HEK293 (cell line): ENCODE measurements at regions not wholly inside any gene's neighbourhood (a gene's known extent, or its start where the extent isn't known, plus 50 kb on each side); places are given as distances from the start of the nearest gene placed in this dataset.

Experiments
- CTCF ChIA-PET: fragments of 350-600 bp; formaldehyde crosslinking; extraction: SDS; loops from one replicate; lab custom pipeline; 2021; ENCODE audit warnings: antibody characterized with exemption; lab: Yijun Ruan, JAX
- POLR2A ChIA-PET: fragments of 300-600 bp; formaldehyde crosslinking; extraction: SDS; loops from one replicate; lab custom pipeline; 2020; ENCODE audit warnings: antibody characterized with exemption, inconsistent platforms; lab: Yijun Ruan, JAX
- H3K27ac ChIP-seq: fragments of 200-500 bp; sonication (Bioruptor generic); 2 replicates; pipeline ENCODE4 v1.5.1; 2014; ENCODE audit warnings: low read depth, low read length, control low read depth, inconsistent platforms; ENCODE audit errors: extremely low read depth
- H3K36me3 ChIP-seq, 2 experiments: fragments of 200-500 bp in 1 of 2; sonication (Bioruptor generic) in 1 of 2; 1 replicate in 1 of 2; 2 replicates in 1 of 2; pipeline ENCODE4 v1.5.1; 2014 to 2017; ENCODE audit warnings: inconsistent platforms in 2 of 2, low read length in 2 of 2; ENCODE audit not compliant: control insufficient read depth in 2 of 2, insufficient read depth in 1 of 2
- H3K4me1 ChIP-seq: fragments of 200-500 bp; sonication (Bioruptor generic); 2 replicates; pipeline ENCODE4 v1.5.1; 2014; ENCODE audit warnings: mild to moderate bottlenecking, low read length, inconsistent platforms; ENCODE audit not compliant: control insufficient read depth, insufficient read depth
- H3K4me3 ChIP-seq: 2 replicates; pipeline ENCODE4 v1.5.1; 2011; ENCODE audit warnings: low read depth, mild to moderate bottlenecking, control low read depth, low read length, moderate library complexity
- H3K9me3 ChIP-seq: fragments of 200-500 bp; sonication (Bioruptor generic); 2 replicates; pipeline ENCODE4 v1.5.1; 2014; ENCODE audit warnings: low read depth, low read length, inconsistent platforms; ENCODE audit not compliant: control insufficient read depth, insufficient read depth
- EGR2 ChIP-seq: fragments of 450-650 bp; formaldehyde crosslinking; IDR thresholded peaks from 2 replicates; pipeline ENCODE4 v1.5.1; 2016; ENCODE audit warnings: low read depth, missing biosample characterization, missing genetic modification characterization
- HOXC10 ChIP-seq: sonication (generic); formaldehyde crosslinking; IDR thresholded peaks from 2 replicates; pipeline ENCODE4 v1.8.1; 2023; ENCODE audit warnings: mild to moderate bottlenecking, missing genetic modification reagents
- KLF1 ChIP-seq: fragments of 450-650 bp; formaldehyde crosslinking; IDR thresholded peaks from 2 replicates; pipeline ENCODE4 v1.5.1; 2016; ENCODE audit warnings: missing biosample characterization, missing genetic modification characterization
- KLF9 ChIP-seq: fragments of 450-650 bp; formaldehyde crosslinking; IDR thresholded peaks from 2 replicates; pipeline ENCODE4 v1.5.1; 2016; ENCODE audit warnings: missing biosample characterization, missing genetic modification characterization, low read depth
- REPIN1 ChIP-seq: fragments of 450-650 bp; formaldehyde crosslinking; IDR thresholded peaks from 2 replicates; pipeline ENCODE4 v1.5.1; 2017; ENCODE audit warnings: missing biosample characterization, missing genetic modification characterization, low read depth
- ZBTB7A ChIP-seq: fragments of 450-650 bp; formaldehyde crosslinking; IDR thresholded peaks from 2 replicates; pipeline ENCODE4 v1.5.1; 2016; ENCODE audit warnings: low read depth, missing biosample characterization, missing genetic modification characterization
- ZEB2 ChIP-seq: fragments of 450-650 bp; formaldehyde crosslinking; IDR thresholded peaks from 2 replicates; pipeline ENCODE4 v1.5.1; 2016; ENCODE audit warnings: missing biosample characterization, missing genetic modification characterization
- ZFHX2 ChIP-seq: fragments of 450-650 bp; formaldehyde crosslinking; conservative IDR thresholded peaks from 2 replicates; pipeline ENCODE4 v1.5.1; 2016; ENCODE audit warnings: missing biosample characterization, missing genetic modification characterization
- ZIC2 ChIP-seq: fragments of 450-650 bp; formaldehyde crosslinking; IDR thresholded peaks from 2 replicates; pipeline ENCODE4 v1.5.1; 2016; ENCODE audit warnings: missing biosample characterization, missing genetic modification characterization
- ZNF112 ChIP-seq: fragments of 450-650 bp; formaldehyde crosslinking; IDR thresholded peaks from 2 replicates; pipeline ENCODE4 v1.5.0; 2017; ENCODE audit warnings: missing biosample characterization, missing genetic modification characterization
- ZNF155 ChIP-seq: fragments of 450-650 bp; formaldehyde crosslinking; IDR thresholded peaks from 2 replicates; pipeline ENCODE4 v1.5.1; 2016; ENCODE audit warnings: missing biosample characterization, missing genetic modification characterization
- ZNF221 ChIP-seq: fragments of 450-650 bp; formaldehyde crosslinking; IDR thresholded peaks from 2 replicates; pipeline ENCODE4 v1.5.1; 2017; ENCODE audit warnings: missing biosample characterization, missing genetic modification characterization, borderline replicate concordance
- ZNF266 ChIP-seq: fragments of 450-650 bp; formaldehyde crosslinking; IDR thresholded peaks from 2 replicates; pipeline ENCODE4 v1.5.1; 2016; ENCODE audit warnings: missing biosample characterization, missing genetic modification characterization, low read depth
- ZNF302 ChIP-seq: fragments of 450-650 bp; formaldehyde crosslinking; IDR thresholded peaks from 2 replicates; pipeline ENCODE4 v1.5.1; 2016; ENCODE audit warnings: missing biosample characterization, missing genetic modification characterization, low read depth
- ZNF335 ChIP-seq: fragments of 450-650 bp; formaldehyde crosslinking; conservative IDR thresholded peaks from 2 replicates; pipeline ENCODE4 v1.5.1; 2016; ENCODE audit warnings: missing biosample characterization, missing genetic modification characterization
- ZNF354C ChIP-seq: fragments of 450-650 bp; formaldehyde crosslinking; IDR thresholded peaks from 2 replicates; pipeline ENCODE4 v1.5.1; 2016; ENCODE audit warnings: missing biosample characterization, missing genetic modification characterization, low read depth, borderline replicate concordance
- ZNF426 ChIP-seq: fragments of 450-650 bp; formaldehyde crosslinking; IDR thresholded peaks from 2 replicates; pipeline ENCODE4 v1.5.1; 2017; ENCODE audit warnings: missing biosample characterization, missing genetic modification characterization, mild to moderate bottlenecking, inconsistent platforms, moderate library complexity
- ZNF514 ChIP-seq: fragments of 450-650 bp; formaldehyde crosslinking; IDR thresholded peaks from 2 replicates; pipeline ENCODE4 v1.5.1; 2016; ENCODE audit warnings: missing biosample characterization, missing genetic modification characterization
- ZNF529 ChIP-seq: fragments of 450-650 bp; formaldehyde crosslinking; IDR thresholded peaks from 2 replicates; pipeline ENCODE4 v1.5.1; 2017; ENCODE audit warnings: missing genetic modification characterization, missing biosample characterization; ENCODE audit not compliant: insufficient replicate concordance
- ZNF670 ChIP-seq: fragments of 450-650 bp; formaldehyde crosslinking; IDR thresholded peaks from 2 replicates; pipeline ENCODE4 v1.5.1; 2016; ENCODE audit warnings: missing biosample characterization, missing genetic modification characterization, low read depth
- ZNF843 ChIP-seq: fragments of 450-650 bp; formaldehyde crosslinking; IDR thresholded peaks from 2 replicates; pipeline ENCODE4 v1.5.1; 2016; ENCODE audit warnings: missing biosample characterization, missing genetic modification characterization
- ZSCAN16 ChIP-seq: fragments of 450-650 bp; formaldehyde crosslinking; IDR thresholded peaks from 2 replicates; pipeline ENCODE4 v1.5.1; 2016; ENCODE audit warnings: missing biosample characterization, missing genetic modification characterization
- ZSCAN23 ChIP-seq: fragments of 450-650 bp; formaldehyde crosslinking; IDR thresholded peaks from 2 replicates; pipeline ENCODE4 v1.5.1; 2016; ENCODE audit warnings: missing biosample characterization, missing genetic modification characterization
- TF ChIP-seq, protein P1 (sequence below): fragments of 450-650 bp; formaldehyde crosslinking; IDR thresholded peaks from 2 replicates; pipeline ENCODE4 v1.5.1; 2016; ENCODE audit warnings: missing biosample characterization, missing genetic modification characterization
- TF ChIP-seq, protein P2 (sequence below): fragments of 450-650 bp; formaldehyde crosslinking; IDR thresholded peaks from 2 replicates; pipeline ENCODE4 v1.5.1; 2016; ENCODE audit warnings: missing biosample characterization, missing genetic modification characterization, borderline replicate concordance
- TF ChIP-seq, protein P3 (sequence below): fragments of 450-650 bp; formaldehyde crosslinking; IDR thresholded peaks from 2 replicates; pipeline ENCODE4 v1.5.1; 2016; ENCODE audit warnings: missing biosample characterization, missing genetic modification characterization
- TF ChIP-seq, protein P4 (sequence below): fragments of 450-650 bp; formaldehyde crosslinking; IDR thresholded peaks from 2 replicates; pipeline ENCODE4 v1.5.1; 2016; ENCODE audit warnings: missing biosample characterization, missing genetic modification characterization

DNA sequence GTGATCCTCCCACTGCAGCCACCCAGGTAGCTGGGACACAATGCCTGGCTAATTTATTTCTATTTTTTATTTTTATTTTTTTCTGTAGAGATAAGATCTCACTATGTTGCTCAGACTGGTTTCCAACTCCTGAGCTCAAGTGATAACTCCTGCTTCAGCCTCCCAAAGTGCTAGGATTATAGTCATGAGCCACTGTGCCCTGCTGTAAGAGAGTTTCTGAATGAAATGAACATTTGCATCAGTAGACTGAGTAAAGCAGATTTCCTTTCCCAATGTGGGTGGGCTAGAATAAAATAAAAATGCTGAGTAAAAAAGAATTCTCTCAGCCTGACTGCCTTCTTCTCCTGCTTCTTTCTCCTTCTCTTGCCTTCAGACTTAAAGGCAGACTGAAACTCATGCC is 555.4 kb upstream of the PITX2 start (continued):
- TF ChIP-seq ZIC2 (tag by site-specific recombination): no peak
- no peak for TF ChIP-seq ZNF155

DNA sequence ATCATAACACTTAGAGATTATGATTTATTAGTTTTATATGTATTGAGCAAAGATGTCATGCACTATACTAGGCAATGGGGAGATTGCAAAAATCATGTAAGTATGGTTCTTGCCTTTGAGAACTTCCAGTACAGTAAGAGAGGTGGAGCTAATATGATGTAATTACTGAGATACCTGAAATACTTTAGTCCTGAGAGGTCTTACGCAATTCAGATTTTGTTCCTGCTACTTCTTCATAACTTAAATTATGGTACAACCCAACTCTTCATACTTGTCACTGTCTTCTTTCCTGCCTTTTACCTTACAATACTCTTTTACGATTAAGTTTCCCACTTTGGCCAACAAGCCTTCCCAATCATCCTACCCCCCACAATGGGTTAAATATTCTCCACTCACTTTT is 564.2 kb upstream of the PITX2 start:
- ChIA-PET POLR2A (no interaction called here), CTCF (no interaction called here)
- no peaks in the 10 kb centered on the region for H3K9me3 ChIP-seq
- H3K27ac ChIP-seq: no peak overlapping the region
- H3K36me3 ChIP-seq: no peaks in the 10 kb centered on the region
- no peak overlapping the region for H3K4me3 ChIP-seq
- no peaks in the 10 kb centered on the region for H3K4me1 ChIP-seq
- TF ChIP-seq ZNF426 (tag by site-specific recombination) (no peak), ZNF221 (tag by site-specific recombination) (no peak), ZNF514 (tag by site-specific recombination) (no peak), KLF1 (tag by site-specific recombination) (no peak), ZNF843 (no peak), HOXC10 (no peak), ZSCAN23 (tag by site-specific recombination) (no peak), ZNF302 (tag by site-specific recombination) (no peak), KLF9 (no peak)
- TF ChIP-seq, protein P1, sequence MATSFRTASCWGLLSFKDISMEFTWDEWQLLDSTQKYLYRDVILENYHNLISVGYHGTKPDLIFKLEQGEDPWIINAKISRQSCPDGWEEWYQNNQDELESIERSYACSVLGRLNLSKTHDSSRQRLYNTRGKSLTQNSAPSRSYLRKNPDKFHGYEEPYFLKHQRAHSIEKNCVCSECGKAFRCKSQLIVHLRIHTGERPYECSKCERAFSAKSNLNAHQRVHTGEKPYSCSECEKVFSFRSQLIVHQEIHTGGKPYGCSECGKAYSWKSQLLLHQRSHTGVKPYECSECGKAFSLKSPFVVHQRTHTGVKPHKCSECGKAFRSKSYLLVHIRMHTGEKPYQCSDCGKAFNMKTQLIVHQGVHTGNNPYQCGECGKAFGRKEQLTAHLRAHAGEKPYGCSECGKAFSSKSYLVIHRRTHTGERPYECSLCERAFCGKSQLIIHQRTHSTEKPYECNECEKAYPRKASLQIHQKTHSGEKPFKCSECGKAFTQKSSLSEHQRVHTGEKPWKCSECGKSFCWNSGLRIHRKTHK (tag by site-specific recombination): no peak
- TF ChIP-seq, protein P2, sequence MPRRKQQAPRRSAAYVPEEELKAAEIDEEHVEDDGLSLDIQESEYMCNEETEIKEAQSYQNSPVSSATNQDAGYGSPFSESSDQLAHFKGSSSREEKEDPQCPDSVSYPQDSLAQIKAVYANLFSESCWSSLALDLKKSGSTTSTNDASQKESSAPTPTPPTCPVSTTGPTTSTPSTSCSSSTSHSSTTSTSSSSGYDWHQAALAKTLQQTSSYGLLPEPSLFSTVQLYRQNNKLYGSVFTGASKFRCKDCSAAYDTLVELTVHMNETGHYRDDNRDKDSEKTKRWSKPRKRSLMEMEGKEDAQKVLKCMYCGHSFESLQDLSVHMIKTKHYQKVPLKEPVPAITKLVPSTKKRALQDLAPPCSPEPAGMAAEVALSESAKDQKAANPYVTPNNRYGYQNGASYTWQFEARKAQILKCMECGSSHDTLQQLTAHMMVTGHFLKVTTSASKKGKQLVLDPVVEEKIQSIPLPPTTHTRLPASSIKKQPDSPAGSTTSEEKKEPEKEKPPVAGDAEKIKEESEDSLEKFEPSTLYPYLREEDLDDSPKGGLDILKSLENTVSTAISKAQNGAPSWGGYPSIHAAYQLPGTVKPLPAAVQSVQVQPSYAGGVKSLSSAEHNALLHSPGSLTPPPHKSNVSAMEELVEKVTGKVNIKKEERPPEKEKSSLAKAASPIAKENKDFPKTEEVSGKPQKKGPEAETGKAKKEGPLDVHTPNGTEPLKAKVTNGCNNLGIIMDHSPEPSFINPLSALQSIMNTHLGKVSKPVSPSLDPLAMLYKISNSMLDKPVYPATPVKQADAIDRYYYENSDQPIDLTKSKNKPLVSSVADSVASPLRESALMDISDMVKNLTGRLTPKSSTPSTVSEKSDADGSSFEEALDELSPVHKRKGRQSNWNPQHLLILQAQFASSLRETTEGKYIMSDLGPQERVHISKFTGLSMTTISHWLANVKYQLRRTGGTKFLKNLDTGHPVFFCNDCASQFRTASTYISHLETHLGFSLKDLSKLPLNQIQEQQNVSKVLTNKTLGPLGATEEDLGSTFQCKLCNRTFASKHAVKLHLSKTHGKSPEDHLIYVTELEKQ (tag by site-specific recombination): no peak

DNA sequence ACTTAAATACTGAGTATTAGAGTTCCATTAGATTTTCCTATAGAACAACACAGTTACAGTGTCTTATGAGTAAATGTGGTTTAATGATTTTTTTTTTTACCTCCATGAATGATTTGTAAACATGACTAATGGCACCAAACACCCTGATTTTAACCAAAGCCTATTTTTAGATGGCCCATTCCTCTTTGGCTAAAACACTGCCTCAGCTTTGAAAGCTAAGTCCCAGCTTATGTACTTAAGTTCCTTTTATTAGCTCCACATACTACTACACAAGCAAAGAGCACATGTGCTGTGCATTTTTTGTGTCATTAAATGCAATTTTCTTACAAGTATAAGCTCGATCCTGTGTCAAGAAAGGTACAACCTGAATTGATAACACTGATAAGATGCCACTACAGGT is 575.6 kb upstream of the PITX2 start:
- H3K4me1 ChIP-seq: no peaks in the 10 kb centered on the region
- H3K36me3 ChIP-seq: no peaks in the 10 kb centered on the region
- ChIA-PET POLR2A (no interaction called here), CTCF (interaction anchor here (0.7 kb wide), 1 partner anchor 608 kb away, joined by 3 read pairs; no protein-coding TSS in a partner anchor)
- H3K27ac ChIP-seq: no peak overlapping the region
- H3K4me3 ChIP-seq: no peak overlapping the region
- H3K9me3 ChIP-seq: no peaks in the 10 kb centered on the region
- TF ChIP-seq REPIN1 (tag by site-specific recombination): no peak
- no peak for TF ChIP-seq ZFHX2 (tag by site-specific recombination)
- no peak for TF ChIP-seq ZNF266 (tag by site-specific recombination)
- TF ChIP-seq ZSCAN16 (tag by site-specific recombination): no peak
- no peak for TF ChIP-seq EGR2 (tag by site-specific recombination)
- no peak for TF ChIP-seq KLF1 (tag by site-specific recombination)
- TF ChIP-seq ZNF354C (tag by site-specific recombination): no peak
- TF ChIP-seq ZNF112: no peak
- no peak for TF ChIP-seq ZNF335 (tag by site-specific recombination)
- no peak for TF ChIP-seq ZBTB7A (tag by site-specific recombination)
- TF ChIP-seq ZNF670 (tag by site-specific recombination): no peak
- TF ChIP-seq ZEB2: no peak
- TF ChIP-seq, protein P3, sequence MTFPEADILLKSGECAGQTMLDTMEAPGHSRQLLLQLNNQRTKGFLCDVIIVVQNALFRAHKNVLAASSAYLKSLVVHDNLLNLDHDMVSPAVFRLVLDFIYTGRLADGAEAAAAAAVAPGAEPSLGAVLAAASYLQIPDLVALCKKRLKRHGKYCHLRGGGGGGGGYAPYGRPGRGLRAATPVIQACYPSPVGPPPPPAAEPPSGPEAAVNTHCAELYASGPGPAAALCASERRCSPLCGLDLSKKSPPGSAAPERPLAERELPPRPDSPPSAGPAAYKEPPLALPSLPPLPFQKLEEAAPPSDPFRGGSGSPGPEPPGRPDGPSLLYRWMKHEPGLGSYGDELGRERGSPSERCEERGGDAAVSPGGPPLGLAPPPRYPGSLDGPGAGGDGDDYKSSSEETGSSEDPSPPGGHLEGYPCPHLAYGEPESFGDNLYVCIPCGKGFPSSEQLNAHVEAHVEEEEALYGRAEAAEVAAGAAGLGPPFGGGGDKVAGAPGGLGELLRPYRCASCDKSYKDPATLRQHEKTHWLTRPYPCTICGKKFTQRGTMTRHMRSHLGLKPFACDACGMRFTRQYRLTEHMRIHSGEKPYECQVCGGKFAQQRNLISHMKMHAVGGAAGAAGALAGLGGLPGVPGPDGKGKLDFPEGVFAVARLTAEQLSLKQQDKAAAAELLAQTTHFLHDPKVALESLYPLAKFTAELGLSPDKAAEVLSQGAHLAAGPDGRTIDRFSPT (tag by site-specific recombination): no peak
- TF ChIP-seq ZNF529 (tag by site-specific recombination): no peak
- TF ChIP-seq, protein P4, sequence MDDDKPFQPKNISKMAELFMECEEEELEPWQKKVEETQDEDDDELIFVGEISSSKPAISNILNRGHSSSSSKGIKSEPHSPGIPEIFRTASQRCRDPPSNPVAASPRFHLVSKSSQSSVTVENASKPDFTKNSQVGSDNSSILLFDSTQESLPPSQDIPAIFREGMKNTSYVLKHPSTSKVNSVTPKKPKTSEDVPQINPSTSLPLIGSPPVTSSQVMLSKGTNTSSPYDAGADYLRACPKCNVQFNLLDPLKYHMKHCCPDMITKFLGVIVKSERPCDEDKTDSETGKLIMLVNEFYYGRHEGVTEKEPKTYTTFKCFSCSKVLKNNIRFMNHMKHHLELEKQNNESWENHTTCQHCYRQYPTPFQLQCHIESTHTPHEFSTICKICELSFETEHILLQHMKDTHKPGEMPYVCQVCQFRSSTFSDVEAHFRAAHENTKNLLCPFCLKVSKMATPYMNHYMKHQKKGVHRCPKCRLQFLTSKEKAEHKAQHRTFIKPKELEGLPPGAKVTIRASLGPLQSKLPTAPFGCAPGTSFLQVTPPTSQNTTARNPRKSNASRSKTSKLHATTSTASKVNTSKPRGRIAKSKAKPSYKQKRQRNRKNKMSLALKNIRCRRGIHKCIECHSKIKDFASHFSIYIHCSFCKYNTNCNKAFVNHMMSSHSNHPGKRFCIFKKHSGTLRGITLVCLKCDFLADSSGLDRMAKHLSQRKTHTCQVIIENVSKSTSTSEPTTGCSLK: no peak
